ENCODE measurements at regions not wholly inside any gene's neighbourhood (a gene's known extent, or its start where the extent isn't known, plus 50 kb on each side); places are given as distances from the start of the nearest gene placed in this dataset.

DNA sequence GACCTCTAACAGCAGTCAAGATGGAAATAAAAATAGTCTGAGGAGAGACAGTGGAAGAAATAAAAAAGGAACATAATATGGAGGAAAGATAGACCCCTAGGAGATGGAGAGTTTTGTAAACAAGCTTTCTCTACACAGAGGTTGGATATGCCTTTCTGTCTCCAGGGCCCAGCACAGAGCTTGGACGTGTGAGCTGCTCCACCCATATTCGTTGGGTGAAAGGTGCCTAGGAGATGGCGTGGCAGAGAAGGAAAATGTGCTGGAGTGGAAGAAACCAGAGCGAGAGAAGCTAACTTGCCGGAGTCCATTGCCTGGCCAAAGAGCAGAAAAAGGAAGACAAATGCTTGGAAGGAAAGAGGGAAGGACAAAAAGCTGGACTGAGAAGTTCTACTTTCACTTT, 78.3 kb upstream of the LMO4 start:
- Mint-ChIP-seq H3K36me3 (no peaks in the 10 kb centered on the region), H3K27ac (no peak overlapping the region)
- DNase-seq (ENCODE audit: extremely low spot score, unreplicated experiment) = no peak

DNA sequence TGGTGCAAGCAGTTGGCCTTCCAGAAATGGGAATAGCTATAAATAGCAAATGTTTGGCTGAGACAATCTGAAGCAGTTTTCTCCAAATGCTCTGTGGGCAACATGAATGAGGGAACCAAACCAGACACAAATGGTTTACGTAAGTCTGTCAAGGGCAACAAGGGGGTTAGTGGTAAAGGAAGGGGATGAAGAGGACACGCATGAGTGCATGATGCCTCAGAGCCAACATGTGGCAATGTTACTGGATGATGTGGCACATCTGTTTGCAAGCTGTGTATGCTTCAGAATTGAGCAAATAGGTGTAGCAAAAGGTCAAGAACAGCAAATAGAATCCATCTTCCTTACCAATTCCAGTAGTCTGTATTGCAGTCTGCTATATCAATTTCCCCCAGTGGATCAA, 76.3 kb upstream of the LMO4 start:
- no peak for DNase-seq (ENCODE audit: extremely low spot score, unreplicated experiment)
- peaks cover 4% of the 10 kb centered on the region for H3K4me1 Mint-ChIP-seq (ENCODE audit: unreplicated experiment)
- TF ChIP-seq, protein P1, sequence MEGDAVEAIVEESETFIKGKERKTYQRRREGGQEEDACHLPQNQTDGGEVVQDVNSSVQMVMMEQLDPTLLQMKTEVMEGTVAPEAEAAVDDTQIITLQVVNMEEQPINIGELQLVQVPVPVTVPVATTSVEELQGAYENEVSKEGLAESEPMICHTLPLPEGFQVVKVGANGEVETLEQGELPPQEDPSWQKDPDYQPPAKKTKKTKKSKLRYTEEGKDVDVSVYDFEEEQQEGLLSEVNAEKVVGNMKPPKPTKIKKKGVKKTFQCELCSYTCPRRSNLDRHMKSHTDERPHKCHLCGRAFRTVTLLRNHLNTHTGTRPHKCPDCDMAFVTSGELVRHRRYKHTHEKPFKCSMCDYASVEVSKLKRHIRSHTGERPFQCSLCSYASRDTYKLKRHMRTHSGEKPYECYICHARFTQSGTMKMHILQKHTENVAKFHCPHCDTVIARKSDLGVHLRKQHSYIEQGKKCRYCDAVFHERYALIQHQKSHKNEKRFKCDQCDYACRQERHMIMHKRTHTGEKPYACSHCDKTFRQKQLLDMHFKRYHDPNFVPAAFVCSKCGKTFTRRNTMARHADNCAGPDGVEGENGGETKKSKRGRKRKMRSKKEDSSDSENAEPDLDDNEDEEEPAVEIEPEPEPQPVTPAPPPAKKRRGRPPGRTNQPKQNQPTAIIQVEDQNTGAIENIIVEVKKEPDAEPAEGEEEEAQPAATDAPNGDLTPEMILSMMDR (conservative IDR thresholded peaks at IDR 0.05) = no peak
- H3K27ac Mint-ChIP-seq = no peak overlapping the region
- H3K9me3 Mint-ChIP-seq = peaks cover 5% of the 10 kb centered on the region
- H3K36me3 Mint-ChIP-seq = no peaks in the 10 kb centered on the region
- H3K4me3 Mint-ChIP-seq = no peak overlapping the region
- H3K27me3 Mint-ChIP-seq = no peaks in the 10 kb centered on the region

More for the DNA sequence above, 78.3 kb upstream of the LMO4 start:
- H3K4me1 Mint-ChIP-seq (ENCODE audit: unreplicated experiment) = peaks cover 4% of the 10 kb centered on the region
- no peaks in the 10 kb centered on the region for H3K27me3 Mint-ChIP-seq
- peaks cover 5% of the 10 kb centered on the region for H3K9me3 Mint-ChIP-seq
- H3K4me3 Mint-ChIP-seq = no peak overlapping the region
- TF ChIP-seq, protein P1 (conservative IDR thresholded peaks at IDR 0.05) = no peak

DNA sequence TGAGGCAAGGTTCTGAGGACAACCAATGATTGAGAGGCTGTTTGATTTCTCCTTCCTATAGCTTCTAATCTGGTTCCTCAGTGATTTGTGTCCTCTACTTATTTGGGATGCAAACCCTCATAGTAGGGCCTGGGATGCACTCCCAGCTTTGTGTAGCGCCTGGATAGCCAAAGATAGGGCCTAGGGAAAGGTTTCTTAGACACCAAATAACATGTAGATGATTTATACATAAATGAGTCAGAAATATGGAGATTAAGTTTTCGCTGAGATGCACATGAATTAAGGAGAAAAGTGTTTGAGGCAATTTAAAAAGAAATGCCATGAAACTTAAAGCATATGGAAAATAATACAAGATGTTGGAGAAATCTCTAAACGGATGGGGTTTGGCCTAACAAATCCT, 66.0 kb upstream of the LMO4 start:
- Mint-ChIP-seq H3K36me3 (no peaks in the 10 kb centered on the region), H3K4me3 (no peak overlapping the region), H3K4me1 (ENCODE audit: unreplicated experiment) (no peaks in the 10 kb centered on the region), H3K27me3 (no peaks in the 10 kb centered on the region), H3K9me3 (no peaks in the 10 kb centered on the region), H3K27ac (no peak overlapping the region)
- TF ChIP-seq, protein P1 (conservative IDR thresholded peaks at IDR 0.05) = no peak
- DNase-seq (ENCODE audit: extremely low spot score, unreplicated experiment) = no peak

DNA sequence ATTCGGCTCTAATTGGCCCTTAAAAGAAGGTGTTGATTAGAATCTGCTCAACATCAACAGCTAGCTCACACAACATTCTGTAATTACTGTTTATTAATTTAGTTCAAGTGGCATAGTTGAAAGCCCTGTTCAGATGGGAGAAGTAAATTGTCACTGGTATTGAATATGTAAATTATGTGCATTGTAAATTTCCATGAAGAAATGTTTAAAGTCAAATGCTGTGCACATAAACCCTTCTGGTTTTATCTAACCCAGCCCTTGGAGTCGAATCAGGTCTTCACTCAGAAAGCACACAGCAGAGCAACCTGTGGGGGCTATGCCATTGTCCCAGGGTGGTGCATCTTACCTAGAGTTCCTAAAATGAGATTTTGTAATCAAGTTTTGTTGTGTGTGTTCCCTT, 65.4 kb upstream of the LMO4 start:
- H3K27ac Mint-ChIP-seq = no peak overlapping the region
- no peaks in the 10 kb centered on the region for H3K27me3 Mint-ChIP-seq
- no peaks in the 10 kb centered on the region for H3K9me3 Mint-ChIP-seq
- H3K4me3 Mint-ChIP-seq = no peak overlapping the region
- DNase-seq (ENCODE audit: extremely low spot score, unreplicated experiment) = no peak
- TF ChIP-seq, protein P1 (conservative IDR thresholded peaks at IDR 0.05) = no peak
- H3K36me3 Mint-ChIP-seq = no peaks in the 10 kb centered on the region
- no peaks in the 10 kb centered on the region for H3K4me1 Mint-ChIP-seq (ENCODE audit: unreplicated experiment)

DNA sequence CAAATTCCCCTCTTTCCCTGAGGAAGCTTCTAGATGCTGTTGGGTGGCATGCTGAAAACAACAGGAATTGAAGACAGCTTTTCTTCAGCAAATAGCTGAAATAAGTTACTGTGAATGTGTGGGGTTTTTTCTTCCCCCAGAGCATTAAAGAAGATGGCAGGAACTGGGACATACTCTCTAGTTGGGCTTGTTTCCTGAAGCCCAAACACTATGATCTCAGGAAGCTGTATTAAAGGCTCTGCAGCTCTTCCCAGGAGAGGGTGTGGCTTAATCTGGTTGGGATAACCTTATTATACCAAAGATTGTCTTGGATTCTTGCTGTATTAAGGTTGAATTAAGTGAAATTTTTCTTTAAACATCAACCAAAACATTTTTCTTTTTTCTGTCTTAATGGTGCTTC, 64.9 kb upstream of the LMO4 start:
- H3K27me3 Mint-ChIP-seq = no peaks in the 10 kb centered on the region
- DNase-seq (ENCODE audit: extremely low spot score, unreplicated experiment) = no peak
- no peaks in the 10 kb centered on the region for H3K4me1 Mint-ChIP-seq (ENCODE audit: unreplicated experiment)
- no peak overlapping the region for H3K4me3 Mint-ChIP-seq
- no peaks in the 10 kb centered on the region for H3K36me3 Mint-ChIP-seq
- H3K27ac Mint-ChIP-seq = no peak overlapping the region
- TF ChIP-seq, protein P1 (conservative IDR thresholded peaks at IDR 0.05) = no peak
- H3K9me3 Mint-ChIP-seq = no peaks in the 10 kb centered on the region

DNA sequence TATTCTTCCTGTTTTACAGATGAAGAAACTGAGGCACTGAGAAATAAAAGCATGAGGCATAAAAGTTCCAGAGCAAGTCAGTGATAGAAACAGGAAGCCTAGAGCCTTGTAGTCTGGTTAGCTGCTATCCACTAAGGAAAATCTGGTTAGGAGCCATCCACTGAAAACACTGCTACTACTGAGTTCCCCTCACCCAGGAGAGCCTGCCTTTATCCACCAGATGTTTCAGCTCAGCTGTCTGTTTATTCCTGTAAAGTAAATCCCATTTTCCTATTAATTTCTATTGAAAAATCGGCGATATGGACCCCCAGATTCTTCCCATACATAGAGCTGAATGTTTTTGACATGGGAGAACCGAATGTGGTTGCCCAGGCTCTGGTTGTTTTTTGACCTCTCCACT, 63.7 kb upstream of the LMO4 start:
- DNase-seq (ENCODE audit: extremely low spot score, unreplicated experiment) = no peak
- no peaks in the 10 kb centered on the region for H3K4me1 Mint-ChIP-seq (ENCODE audit: unreplicated experiment)
- H3K9me3 Mint-ChIP-seq = no peaks in the 10 kb centered on the region
- H3K36me3 Mint-ChIP-seq = no peaks in the 10 kb centered on the region
- H3K27ac Mint-ChIP-seq = no peak overlapping the region
- TF ChIP-seq, protein P1 (conservative IDR thresholded peaks at IDR 0.05) = no peak
- no peaks in the 10 kb centered on the region for H3K27me3 Mint-ChIP-seq
- H3K4me3 Mint-ChIP-seq = no peak overlapping the region

Data from type B pancreatic cell (in vitro differentiated cells).